ENCODE measurements at regions not wholly inside any gene's neighbourhood (a gene's known extent, or its start where the extent isn't known, plus 50 kb on each side); places are given as distances from the start of the nearest gene placed in this dataset.
A peak's percentile ranks its signal among the peaks of the same experiment; 100 is the strongest.

GRCh38 chr10:2927958-2928840, 139.1 kb upstream of the PFKP start:
- DNase-seq: peak; percentile 68
- intact Hi-C loops (cut with DNase I): loop anchor here (2.0 to 10.0 kb wide), 2 partner anchors 115 to 117 kb away; no protein-coding TSS in a partner anchor
- ATAC-seq: peak; percentile 59 to 76

- ATAC-seq (no peak), DNase-seq (no peak)
- intact Hi-C loops (cut with DNase I): loop anchor here in 1 of 2 donors (10.0 kb wide), 1 partner anchor 118 kb away; no protein-coding TSS in a partner anchor
These were observed 140.3 kb upstream of the PFKP start for GRCh38 chr10:2926918-2927660.

GRCh38 chr10:2925631-2926030, 141.7 kb upstream of the PFKP start:
- intact Hi-C loops (cut with DNase I): loop anchor here in 1 of 2 donors (10.0 kb wide), 1 partner anchor 119 kb away; no protein-coding TSS in a partner anchor
- DNase-seq (peak; percentile 81), ATAC-seq (peak; percentile 34 to 67)

- intact Hi-C loops (cut with DNase I): loop anchor here in 1 of 2 donors (10.0 kb wide), 1 partner anchor 120 kb away; no protein-coding TSS in a partner anchor
- ATAC-seq: no peak
- DNase-seq: no peak
These were observed 142.9 kb upstream of the PFKP start for GRCh38 chr10:2924431-2924830.

DNA sequence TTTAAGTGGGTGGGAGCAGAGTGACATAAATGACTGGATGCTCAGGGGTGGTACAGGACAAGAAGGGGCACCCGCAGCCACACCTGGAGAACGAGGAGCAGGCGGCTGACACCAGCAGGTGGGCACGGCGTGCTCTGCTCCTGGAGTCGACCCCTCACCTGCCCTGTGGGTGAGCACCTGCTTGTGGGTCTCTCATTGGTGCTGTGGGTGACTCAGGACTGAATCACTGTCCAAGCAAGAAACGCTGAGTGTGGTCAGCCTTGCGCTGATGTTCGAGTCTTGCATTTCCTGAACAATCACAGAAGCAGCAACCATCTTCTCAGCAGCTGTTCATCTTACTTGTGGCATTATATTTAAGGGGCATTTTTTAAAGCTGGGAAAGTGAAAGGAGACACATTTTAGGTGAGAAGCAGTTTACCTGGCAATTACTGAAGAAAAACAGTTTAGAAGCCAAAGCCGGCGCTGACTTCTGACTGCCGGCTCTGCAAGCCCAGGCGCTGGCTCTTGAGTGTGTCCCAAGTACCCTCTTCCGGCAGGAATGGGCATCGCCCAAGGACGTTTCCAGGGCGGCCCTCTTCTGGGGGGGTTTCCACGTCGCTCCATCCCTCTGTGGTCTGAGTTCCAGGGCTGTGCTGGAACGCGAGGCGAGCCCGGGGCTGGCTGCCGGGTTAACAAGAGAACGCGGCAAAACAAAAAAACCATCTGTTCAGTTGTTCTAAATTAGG, 145.2 kb upstream of the PFKP start:
- no peak for DNase-seq
- intact Hi-C loops (cut with DNase I): loop anchor here in 1 of 2 donors (10.0 kb wide), 1 partner anchor 123 kb away; no protein-coding TSS in a partner anchor
- ATAC-seq: no peak

- intact Hi-C loops (cut with DNase I): loop anchor here in 1 of 2 donors (10.0 kb wide), 1 partner anchor 124 kb away; no protein-coding TSS in a partner anchor
- ATAC-seq (no peak), DNase-seq (no peak)
These were observed 146.7 kb upstream of the PFKP start for GRCh38 chr10:2920637-2921036.

GRCh38 chr10:2920168-2920567, 147.2 kb upstream of the PFKP start:
- intact Hi-C loops (cut with DNase I): loop anchor here in 1 of 2 donors (10.0 kb wide), 1 partner anchor 125 kb away; no protein-coding TSS in a partner anchor
- no peak for ATAC-seq
- DNase-seq: no peak

- DNase-seq: no peak
- ATAC-seq: no peak
- intact Hi-C loops (cut with DNase I): no loop called here
These were observed 148.3 kb upstream of the PFKP start for GRCh38 chr10:2919016-2919415.

- DNase-seq: no peak
- ATAC-seq: no peak
- intact Hi-C loops (cut with DNase I): no loop called here
These were observed 148.9 kb upstream of the PFKP start for GRCh38 chr10:2918489-2918888.

GRCh38 chr10:2917926-2918325, 149.4 kb upstream of the PFKP start:
- ATAC-seq (no peak), DNase-seq (no peak)
- intact Hi-C loops (cut with DNase I): no loop called here

DNA sequence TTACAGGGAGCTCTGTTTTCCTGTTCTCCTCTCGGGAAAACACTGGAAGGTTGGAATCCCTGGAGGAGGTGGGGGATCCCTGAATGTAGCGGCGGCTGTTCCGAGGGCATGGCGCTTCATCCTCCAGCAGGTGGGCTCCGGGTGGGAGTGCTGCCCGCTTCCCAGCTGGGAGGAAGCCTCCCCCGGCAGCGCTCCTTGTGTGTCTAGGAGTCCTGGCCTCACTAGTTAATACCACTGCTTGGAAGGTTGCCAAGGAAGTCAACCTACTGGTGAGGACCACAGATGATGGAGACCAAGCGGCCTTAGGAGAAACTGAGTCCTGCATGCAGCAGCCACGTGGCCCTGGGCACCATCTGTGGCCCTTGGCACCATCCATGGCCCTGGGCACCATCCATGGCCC, 151.9 kb upstream of the PFKP start:
- ATAC-seq: no peak

DNA sequence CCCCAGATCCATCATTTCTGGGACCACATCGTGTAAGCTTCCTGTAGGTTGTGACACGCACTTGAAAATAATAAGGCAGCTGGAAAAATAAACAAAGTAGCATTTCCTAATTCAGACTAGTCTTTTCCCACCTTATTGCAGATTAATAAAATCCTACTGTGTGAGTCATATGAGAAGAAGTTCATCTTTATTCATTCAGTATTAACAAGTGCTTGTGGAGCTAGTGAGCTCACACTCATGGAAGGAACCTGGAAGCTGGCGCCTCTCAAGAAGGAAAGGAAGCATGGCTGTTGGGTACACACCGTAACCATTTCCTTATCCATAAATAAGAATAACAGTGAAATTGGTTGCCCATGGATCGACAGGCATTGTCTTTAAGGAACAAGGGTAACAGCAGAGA, 152.6 kb upstream of the PFKP start:
- intact Hi-C loops (cut with DNase I): no loop called here
- ATAC-seq (no peak), DNase-seq (no peak)

More for the DNA sequence above, 151.9 kb upstream of the PFKP start:
- intact Hi-C loops (cut with DNase I): no loop called here
- DNase-seq: no peak

- intact Hi-C loops (cut with DNase I): no loop called here
- ATAC-seq (no peak), DNase-seq (no peak)
These were observed 153.9 kb upstream of the PFKP start for GRCh38 chr10:2913474-2913873.

- no peak for DNase-seq
- ATAC-seq: no peak
- intact Hi-C loops (cut with DNase I): no loop called here
These were observed 156.7 kb upstream of the PFKP start for GRCh38 chr10:2910656-2911055.

GRCh38 chr10:2909921-2910320, 157.4 kb upstream of the PFKP start:
- intact Hi-C loops (cut with DNase I): no loop called here
- ATAC-seq: no peak
- DNase-seq: no peak

DNA sequence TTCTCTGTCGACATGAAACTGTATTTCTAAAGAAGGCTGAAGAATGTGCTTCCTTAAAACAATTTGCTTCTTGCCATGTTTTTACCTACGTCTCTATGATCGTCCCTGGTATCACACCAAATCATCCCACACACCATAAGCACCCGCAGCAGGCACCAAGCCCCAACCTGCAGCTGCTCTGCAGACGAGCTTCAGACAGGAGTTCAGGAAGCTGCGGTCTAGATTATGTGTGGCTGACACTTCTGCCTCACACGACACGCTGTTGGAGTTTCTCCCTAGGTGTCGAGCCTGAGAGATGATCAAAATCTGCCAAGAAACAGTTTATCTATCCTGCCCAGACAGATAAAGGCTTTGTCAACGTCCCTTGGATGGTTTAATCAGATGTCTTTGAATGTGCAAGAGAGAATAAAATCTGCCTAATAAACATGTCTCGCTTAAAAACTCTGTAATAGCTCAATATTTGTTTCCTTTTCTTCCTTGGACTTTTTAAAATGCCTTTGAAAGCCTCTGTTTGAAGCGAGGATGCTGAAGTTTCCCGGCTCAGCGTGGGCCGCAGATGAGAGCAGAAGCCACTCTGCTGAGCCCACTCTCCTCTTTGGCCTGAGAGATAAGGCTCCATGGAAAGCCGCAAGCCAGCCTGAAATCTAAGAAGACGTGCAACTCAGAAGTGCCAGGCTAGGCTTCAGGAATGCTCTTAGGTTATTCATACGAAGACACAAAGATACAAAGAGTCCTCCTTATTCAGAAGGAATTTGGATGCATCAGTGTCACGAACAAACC, 158.3 kb upstream of the PFKP start:
- DNase-seq (no peak), ATAC-seq (no peak)
- intact Hi-C loops (cut with DNase I): no loop called here

DNA sequence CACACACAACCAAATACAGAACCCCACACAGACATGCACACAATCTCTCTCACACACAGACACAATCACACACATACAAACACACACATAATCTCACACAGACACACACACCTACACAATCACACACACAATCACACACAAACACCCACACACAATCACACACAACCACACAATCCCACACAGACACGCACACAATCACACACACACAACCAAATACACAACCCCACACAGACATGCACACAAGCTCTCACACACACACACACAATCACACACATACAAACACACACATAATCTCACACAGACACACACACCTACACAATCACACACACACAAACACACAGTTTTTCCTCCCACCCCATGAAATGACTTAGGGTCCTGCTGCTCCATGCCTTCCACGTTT, 160.4 kb upstream of the PFKP start:
- no peak for ATAC-seq
- no peak for DNase-seq
- intact Hi-C loops (cut with DNase I): no loop called here

- intact Hi-C loops (cut with DNase I): no loop called here
- DNase-seq (no peak), ATAC-seq (no peak)
These were observed 161.5 kb upstream of the PFKP start for GRCh38 chr10:2905851-2906250.

GRCh38 chr10:2900530-2900929, 166.8 kb upstream of the PFKP start:
- intact Hi-C loops (cut with DNase I): no loop called here
- DNase-seq (no peak), ATAC-seq (no peak)
